ENCODE measurements at regions not wholly inside any gene's neighbourhood (a gene's known extent, or its start where the extent isn't known, plus 50 kb on each side); places are given as distances from the start of the nearest gene placed in this dataset.

DNA sequence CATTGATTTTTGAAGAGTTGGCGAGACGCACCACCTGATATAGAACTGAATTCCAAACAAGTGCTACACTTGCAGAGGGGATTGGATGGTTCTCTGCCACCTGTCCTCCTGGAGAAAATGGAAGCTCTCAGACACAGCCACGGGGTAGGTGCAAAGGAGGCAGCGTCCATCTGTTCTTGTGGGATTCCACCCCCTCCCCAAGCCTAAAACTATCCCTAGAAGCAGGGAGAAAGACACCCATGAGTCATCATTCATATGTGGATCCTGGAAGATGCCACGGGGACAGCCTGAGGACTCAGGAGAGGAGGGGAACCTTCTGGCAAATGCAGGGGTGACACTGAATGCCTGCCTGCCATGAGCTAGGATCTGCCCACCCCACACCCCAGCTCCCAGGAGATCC is 171.3 kb upstream of the CST7 start:
- no peak for DNase-seq (ENCODE audit: low spot score)

- no peak for DNase-seq (ENCODE audit: low spot score)
Measured at GRCh38 chr20:24778585-24779031, 170.5 kb upstream of the CST7 start.

DNA sequence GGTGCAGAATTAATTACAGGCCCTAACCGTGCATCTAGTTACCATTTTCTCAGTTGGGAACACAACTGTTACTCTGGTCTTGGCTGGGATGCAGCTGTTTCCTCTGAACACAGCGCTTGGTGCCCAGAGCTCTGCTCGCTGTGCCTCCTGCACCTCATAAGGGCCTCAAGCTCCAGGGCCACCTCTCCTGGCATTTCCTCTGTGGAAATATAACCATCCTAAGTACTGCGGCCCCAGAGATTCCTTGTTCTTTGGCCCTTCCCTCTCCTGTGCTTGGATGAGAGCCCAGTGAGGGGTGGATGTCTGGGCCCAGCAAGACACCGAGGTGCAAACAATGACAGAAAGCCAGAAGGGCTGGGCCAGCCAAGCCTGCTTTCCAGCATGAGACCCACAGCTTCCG is 169.9 kb upstream of the CST7 start:
- peak; percentile 46 for DNase-seq (ENCODE audit: low spot score)

DNA sequence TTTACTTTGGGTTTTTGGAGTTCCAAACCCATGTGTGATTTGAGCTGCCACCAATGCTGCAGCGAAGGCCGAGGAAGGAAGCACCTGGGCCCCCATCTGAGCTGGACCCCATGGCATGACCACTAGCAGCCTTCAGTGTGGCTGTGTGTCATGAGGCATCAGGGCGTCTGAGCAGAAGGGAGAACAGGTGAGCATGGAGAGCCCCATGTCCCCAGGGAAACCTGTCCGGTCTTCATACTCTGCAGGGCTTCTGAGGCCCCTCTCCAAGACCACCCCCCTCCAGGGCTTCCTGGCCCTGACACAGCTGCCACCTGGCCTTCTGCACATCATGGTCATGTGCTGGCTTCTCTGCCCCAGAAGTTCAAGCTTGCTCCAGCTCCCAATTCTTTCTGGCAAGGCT is 169.1 kb upstream of the CST7 start:
- DNase-seq (ENCODE audit: low spot score) = no peak

DNA sequence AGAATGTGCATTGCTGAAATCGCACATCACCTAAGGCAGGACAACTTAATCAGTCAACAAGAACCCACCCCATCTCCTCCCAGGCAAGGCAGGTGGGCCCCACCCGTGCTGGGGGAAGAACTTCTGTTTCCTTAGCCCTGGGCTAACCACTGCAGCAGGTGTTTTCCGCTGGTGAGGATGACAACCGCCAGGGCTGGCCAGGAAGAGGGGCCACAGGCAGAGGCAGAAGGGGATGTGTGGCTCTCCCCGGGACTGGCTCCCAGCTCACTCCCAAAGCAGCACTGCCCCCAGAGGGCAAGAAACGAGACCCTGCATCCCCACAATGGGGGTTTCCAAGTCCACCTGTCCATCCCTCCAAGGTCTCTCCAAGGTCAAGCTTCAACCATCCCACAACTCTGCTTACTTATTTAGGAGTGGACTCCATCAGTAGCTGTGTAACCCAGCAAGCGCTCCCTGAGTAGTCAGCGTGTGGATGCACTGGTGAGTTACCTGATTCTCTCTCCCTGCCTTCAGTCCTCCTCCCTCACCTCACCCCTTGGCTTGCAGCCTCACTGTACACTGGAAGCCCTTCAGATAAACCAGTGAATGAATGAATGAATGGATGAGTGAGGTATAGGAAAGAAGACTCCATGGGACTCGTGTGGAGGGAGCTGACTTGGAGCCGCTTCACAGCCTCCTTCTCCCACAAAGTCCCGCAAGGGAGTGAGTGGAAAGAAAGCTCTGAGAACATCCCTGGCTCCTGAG is 168.2 kb upstream of the CST7 start:
- DNase-seq (ENCODE audit: low spot score) = no peak

DNA sequence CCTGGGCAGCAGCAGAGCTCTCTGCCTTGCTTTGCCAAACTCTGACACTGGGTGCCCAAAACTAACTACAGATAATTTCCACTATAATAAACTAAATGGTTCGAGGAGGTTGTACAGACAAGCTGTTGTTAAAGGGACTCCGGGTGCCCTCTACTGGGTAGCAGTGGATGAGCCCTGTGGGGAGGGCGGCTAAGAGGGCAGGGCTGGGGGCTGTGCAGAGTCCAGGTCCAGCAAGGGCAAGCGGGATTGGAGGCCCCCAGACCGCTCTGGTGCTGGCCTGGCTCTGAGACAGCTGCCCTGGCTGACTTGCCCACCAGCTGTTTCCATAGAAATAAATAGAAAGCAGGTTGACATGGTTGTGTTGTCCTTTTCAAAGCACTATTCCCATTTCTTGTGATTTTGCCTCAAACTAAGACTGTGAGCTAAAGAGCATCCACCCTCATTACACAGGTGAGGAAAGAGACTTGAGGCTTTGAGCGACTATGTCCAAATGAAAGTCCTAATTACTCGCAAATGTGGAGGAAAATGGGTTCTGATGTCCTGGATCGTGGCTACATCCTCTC is 167.6 kb upstream of the CST7 start:
- peak; percentile 60 for DNase-seq (ENCODE audit: low spot score)

DNA sequence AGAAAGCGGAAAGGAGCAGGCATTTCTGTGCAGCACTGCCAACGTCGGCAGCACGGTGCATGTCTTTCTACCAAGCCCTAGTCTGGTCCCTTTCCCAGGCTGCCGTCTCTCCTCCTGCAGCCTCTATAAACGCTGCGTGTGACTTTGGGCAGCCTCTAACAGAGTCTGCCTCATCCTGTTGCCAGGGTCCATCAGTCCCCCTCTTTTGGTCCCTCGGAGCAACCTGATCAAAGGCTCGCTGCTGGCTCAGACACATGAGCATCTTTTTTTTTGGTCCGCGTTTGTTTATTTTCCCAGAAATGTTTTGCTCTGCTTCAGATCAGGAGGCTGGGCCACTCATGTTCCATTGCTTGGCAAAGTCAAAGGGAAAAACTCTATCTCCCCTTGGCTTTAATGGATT is 166.8 kb upstream of the CST7 start:
- no peak for DNase-seq (ENCODE audit: low spot score)

- DNase-seq (ENCODE audit: low spot score) = no peak
Measured at GRCh38 chr20:24782801-24783630, 166.1 kb upstream of the CST7 start.

- peak; percentile 50 for DNase-seq (ENCODE audit: low spot score)
Measured at GRCh38 chr20:24783631-24784492, 165.2 kb upstream of the CST7 start.

DNA sequence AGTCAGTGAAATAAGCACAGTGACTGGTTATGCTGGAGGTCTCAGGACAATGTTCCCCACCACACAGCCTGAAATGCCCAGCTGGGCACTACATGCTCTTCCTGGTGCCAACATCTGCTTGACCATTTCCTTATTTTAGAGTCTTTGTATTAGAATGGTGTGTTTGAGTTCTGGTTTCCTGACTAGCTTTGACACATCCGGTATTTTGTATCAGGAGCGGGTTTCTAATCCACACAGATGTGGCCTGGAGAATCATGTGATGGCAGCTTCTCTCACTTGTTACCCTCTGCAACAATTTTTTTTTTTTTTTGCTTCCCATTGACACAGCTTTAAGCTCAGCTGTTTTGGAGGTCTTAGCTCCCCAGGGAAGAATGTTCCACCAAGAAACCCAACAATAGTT is 164.5 kb upstream of the CST7 start:
- no peak for DNase-seq (ENCODE audit: low spot score)

GRCh38 chr20:24785141-24786110 is 163.6 kb upstream of the CST7 start:
- DNase-seq (ENCODE audit: low spot score) = no peak

GRCh38 chr20:24786111-24786495 is 163.0 kb upstream of the CST7 start:
- no peak for DNase-seq (ENCODE audit: low spot score)

GRCh38 chr20:24786646-24787045 is 162.4 kb upstream of the CST7 start:
- no peak for DNase-seq (ENCODE audit: low spot score)

DNA sequence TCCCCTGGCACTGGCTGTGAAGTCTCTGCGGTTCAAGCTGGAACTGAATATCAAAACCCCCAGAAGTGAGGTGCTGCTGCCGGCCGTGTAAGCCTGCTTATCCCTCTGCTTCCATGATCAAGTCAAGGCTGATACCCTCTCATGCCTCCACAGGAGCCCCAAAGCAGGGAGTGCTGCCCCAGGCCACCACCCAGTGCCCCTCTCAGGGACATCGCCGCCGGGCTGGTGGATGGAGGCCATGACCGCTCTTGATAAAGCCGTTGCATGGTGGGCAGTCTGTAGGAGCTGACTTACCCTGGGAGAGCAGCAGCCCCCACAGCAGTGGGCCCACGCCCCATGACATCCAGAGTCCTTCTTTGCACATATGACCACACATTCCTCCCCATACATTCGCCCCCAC is 162.0 kb upstream of the CST7 start:
- no peak for DNase-seq (ENCODE audit: low spot score)

DNA sequence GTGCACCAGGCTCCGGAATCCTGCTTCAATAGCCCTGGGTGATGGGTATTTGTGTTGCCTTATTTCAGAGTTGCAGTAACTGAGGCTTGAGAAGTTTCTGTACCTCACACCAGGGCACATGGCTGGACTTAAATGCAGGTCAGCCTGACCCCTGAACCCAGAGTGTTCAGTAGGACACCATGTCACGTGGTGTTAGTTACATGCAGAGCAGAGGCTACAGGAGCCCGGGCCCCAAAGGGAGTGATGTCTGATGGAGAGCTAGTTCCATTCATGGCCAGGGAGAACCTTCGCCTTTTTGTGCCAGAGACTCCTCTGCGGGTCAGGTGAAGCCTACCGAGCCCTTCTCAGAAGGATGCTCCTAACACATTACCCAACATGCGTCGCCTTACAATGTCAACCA is 161.4 kb upstream of the CST7 start:
- no peak for DNase-seq (ENCODE audit: low spot score)

DNA sequence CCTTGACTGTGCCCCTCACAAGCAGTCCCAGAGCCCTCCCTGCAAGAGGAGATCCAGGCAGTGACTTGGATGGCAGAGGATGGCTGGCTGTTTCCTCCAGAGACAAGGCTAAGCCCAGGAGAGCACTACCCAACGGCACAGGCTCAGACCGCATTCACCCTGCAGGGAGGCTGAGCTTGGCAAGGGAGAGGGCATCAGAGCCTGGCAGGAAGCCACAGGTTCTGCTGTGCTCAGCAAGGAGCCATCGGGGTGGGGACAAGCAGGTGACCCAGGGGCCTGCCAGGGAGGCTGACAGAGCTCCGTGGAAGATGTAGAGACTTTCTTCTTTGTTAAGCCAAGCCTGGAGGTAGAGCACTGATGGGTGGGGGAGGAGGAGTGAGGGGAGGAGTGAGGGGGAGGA is 159.2 kb upstream of the CST7 start:
- DNase-seq (ENCODE audit: low spot score) = no peak

- DNase-seq (ENCODE audit: low spot score) = no peak
Measured at GRCh38 chr20:24790746-24791283, 158.3 kb upstream of the CST7 start.

GRCh38 chr20:24791953-24792352 is 157.1 kb upstream of the CST7 start:
- DNase-seq (ENCODE audit: low spot score) = no peak

- no peak for DNase-seq (ENCODE audit: low spot score)
Measured at GRCh38 chr20:24792641-24793495, 156.2 kb upstream of the CST7 start.

GRCh38 chr20:24795436-24795835 is 153.6 kb upstream of the CST7 start:
- no peak for DNase-seq (ENCODE audit: low spot score)
